NB4 (cell line): ENCODE measurements at regions not wholly inside any gene's neighbourhood (a gene's known extent, or its start where the extent isn't known, plus 50 kb on each side); places are given as distances from the start of the nearest gene placed in this dataset.

Experiments
- MAX ChIP-seq: IDR thresholded peaks from 2 replicates; pipeline ENCODE4 v1.6.1; 2011; ENCODE audit warnings: low read depth, low read length
- MYC ChIP-seq: IDR thresholded peaks from 2 replicates; pipeline ENCODE4 v1.6.1; 2011; ENCODE audit warnings: low read depth, low read length
- POLR2A ChIP-seq: IDR thresholded peaks from 2 replicates; pipeline ENCODE4 v1.6.1; 2011; ENCODE audit warnings: mild to moderate bottlenecking; ENCODE audit not compliant: insufficient read length; ENCODE audit errors: extremely low read depth
- TF ChIP-seq, protein P1 (sequence below): IDR thresholded peaks from one replicate; pipeline ENCODE4 v1.5.1; 2012; ENCODE audit warnings: low read depth, low read length

GRCh38 chr4:144584428-144584827 is 61.5 kb upstream of the HHIP start:
- TF ChIP-seq, protein P1, sequence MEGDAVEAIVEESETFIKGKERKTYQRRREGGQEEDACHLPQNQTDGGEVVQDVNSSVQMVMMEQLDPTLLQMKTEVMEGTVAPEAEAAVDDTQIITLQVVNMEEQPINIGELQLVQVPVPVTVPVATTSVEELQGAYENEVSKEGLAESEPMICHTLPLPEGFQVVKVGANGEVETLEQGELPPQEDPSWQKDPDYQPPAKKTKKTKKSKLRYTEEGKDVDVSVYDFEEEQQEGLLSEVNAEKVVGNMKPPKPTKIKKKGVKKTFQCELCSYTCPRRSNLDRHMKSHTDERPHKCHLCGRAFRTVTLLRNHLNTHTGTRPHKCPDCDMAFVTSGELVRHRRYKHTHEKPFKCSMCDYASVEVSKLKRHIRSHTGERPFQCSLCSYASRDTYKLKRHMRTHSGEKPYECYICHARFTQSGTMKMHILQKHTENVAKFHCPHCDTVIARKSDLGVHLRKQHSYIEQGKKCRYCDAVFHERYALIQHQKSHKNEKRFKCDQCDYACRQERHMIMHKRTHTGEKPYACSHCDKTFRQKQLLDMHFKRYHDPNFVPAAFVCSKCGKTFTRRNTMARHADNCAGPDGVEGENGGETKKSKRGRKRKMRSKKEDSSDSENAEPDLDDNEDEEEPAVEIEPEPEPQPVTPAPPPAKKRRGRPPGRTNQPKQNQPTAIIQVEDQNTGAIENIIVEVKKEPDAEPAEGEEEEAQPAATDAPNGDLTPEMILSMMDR, result no peak
- TF ChIP-seq MAX, result no peak
- no peak for TF ChIP-seq POLR2A
- no peak for TF ChIP-seq MYC
